ENCODE measurements at regions not wholly inside any gene's neighbourhood (a gene's known extent, or its start where the extent isn't known, plus 50 kb on each side); places are given as distances from the start of the nearest gene placed in this dataset.
A peak's percentile ranks its signal among the peaks of the same experiment; 100 is the strongest.

GRCh38 chr18:75854174-75854573, 426.7 kb upstream of the SMIM21 start:
- no peak for TF ChIP-seq REST (IDR thresholded peaks at IDR 0.05; ENCODE audit: insufficient replicate concordance, low read depth)
- no peak for TF ChIP-seq POLR2AphosphoS5 (IDR thresholded peaks at IDR 0.05; ENCODE audit: low read depth)
- peak; percentile 79 for TF ChIP-seq CTCF (IDR thresholded peaks at IDR 0.05; ENCODE audit: insufficient read depth, low read length)
- TF ChIP-seq GABPA (IDR thresholded peaks at IDR 0.05; ENCODE audit: low read depth): no peak
- TF ChIP-seq SPI1 (IDR thresholded peaks at IDR 0.05; ENCODE audit: borderline replicate concordance, low read depth): no peak

Data from HL-60 (cell line).